Psoas muscle (tissue), 7 donors: ENCODE measurements at regions not wholly inside any gene's neighbourhood (a gene's known extent, or its start where the extent isn't known, plus 50 kb on each side); places are given as distances from the start of the nearest gene placed in this dataset.

Source experiments
- ATAC-seq, 4 donors: fragments of 200-7000 bp; cut with Tn5 transposase; one replicate each; pipeline ENCODE4 v1.9.1; 2020; ENCODE audit warnings: moderate library complexity in 3 of 4, mild to moderate bottlenecking in 2 of 4
- DNase-seq, 2 donors: peaks; one replicate each; pipeline ENCODE4 v3.0.0-alpha.2; 2020
- H3K27ac ChIP-seq: fragments of 200-600 bp; one replicate; pipeline ENCODE4 v1.8.0; 2022
- H3K27me3 ChIP-seq, 3 donors: fragments of 200-600 bp in 1 of 3; one replicate each; pipeline versions ENCODE4 v1.6.1 to v1.8.0; 2013 to 2022; ENCODE audit warnings: low read length in 2 of 3, mild to moderate bottlenecking in 2 of 3, moderate library complexity in 1 of 3; ENCODE audit not compliant: insufficient read depth in 3 of 3
- H3K36me3 ChIP-seq, 2 donors: fragments of 200-600 bp in 1 of 2; one replicate each; pipeline versions ENCODE4 v1.6.1 to v1.8.0; 2013 to 2022; ENCODE audit warnings: low read depth in 1 of 2, mild to moderate bottlenecking in 1 of 2, moderate library complexity in 1 of 2; ENCODE audit not compliant: insufficient read depth in 1 of 2
- H3K4me1 ChIP-seq: fragments of 200-600 bp; one replicate; pipeline ENCODE4 v1.8.0; 2022
- H3K4me3 ChIP-seq: fragments of 200-600 bp; one replicate; pipeline ENCODE4 v1.8.0; 2022; ENCODE audit warnings: mild to moderate bottlenecking
- H3K9me3 ChIP-seq: fragments of 200-600 bp; one replicate; pipeline ENCODE4 v1.8.0; 2022
- CTCF ChIP-seq: fragments of 200-600 bp; IDR thresholded peaks from one replicate; pipeline ENCODE4 v1.8.0; 2022; ENCODE audit warnings: antibody characterized with exemption
- WGBS, 3 donors: extraction: QIAGEN DNeasy Blood & Tissue Kit; methylation state at CpG; one replicate each; pipeline versions ENCODE4 v1.1.6 to v1.1.7; 2013; 5-methylcytosine and 5-hydroxymethylcytosine counted together
- intact Hi-C, 2 donors: fragments of 100-400 bp; cut with DNase I; formaldehyde crosslinking; loops; one replicate each; pipeline versions ENCODE4 v1.11.0 to v1.14.2; 2022
- donor health status: healthy with polysubstance abuse.
- donor health status: DM: no; HTN: no; CAD: no; lungs with moderate emphysema.
- donor health status: Bipolar disorder and iron deficiency.
- donor health status: healthy.
- donor health status: DM: yes; HTN: yes; CAD: no.
- donor health status: DM: no; HTN: no; CAD: no.
- donor health status: DM: yes; HTN: yes; CAD: no.

GRCh38 chr9:7369384-7369821 is 430.2 kb downstream of the DMAC1 start:
- no peak for TF ChIP-seq CTCF
- Histone ChIP-seq H3K4me1 (peaks cover 29% of the 10 kb centered on the region), H3K9me3 (no peaks in the 10 kb centered on the region), H3K27ac (no peak overlapping the region), H3K27me3 (no peaks in the 10 kb centered on the region), H3K4me3 (no peak overlapping the region), H3K36me3 (no peaks in the 10 kb centered on the region)
- intact Hi-C loops, result loop anchor here in 1 of 2 donors (10.0 kb wide), 1 partner anchor 295 kb away; no protein-coding TSS in a partner anchor
- 56 to 90% (median 70%) methylated on average over 2 of the region's 2 CpGs for WGBS, 3 donors
- peak in 1 of 4 donors; percentile 71 for ATAC-seq
- no peak for DNase-seq

- WGBS, 3 donors, result 21 to 29% (median 21%) methylated on average over 6 of the region's 6 CpGs
These were observed 430.9 kb downstream of the DMAC1 start for GRCh38 chr9:7368410-7369292.

GRCh38 chr9:7367726-7368125 is 431.9 kb downstream of the DMAC1 start:
- WGBS, 3 donors, result 57 to 64% (median 58%) methylated on average over 1 of the region's 1 CpG
- no peak overlapping the region for H3K27ac ChIP-seq

More at GRCh38 chr9:7368410-7369292, 430.9 kb downstream of the DMAC1 start:
- DNase-seq (no peak), ATAC-seq (no peak)
- Histone ChIP-seq H3K27ac (no peak overlapping the region), H3K4me3 (no peak overlapping the region), H3K4me1 (peaks cover 29% of the 10 kb centered on the region), H3K36me3 (no peaks in the 10 kb centered on the region), H3K27me3 (no peaks in the 10 kb centered on the region), H3K9me3 (no peaks in the 10 kb centered on the region)
- no peak for TF ChIP-seq CTCF
- intact Hi-C loops, result loop anchor here in 1 of 2 donors (10.0 kb wide), 1 partner anchor 294 kb away; no protein-coding TSS in a partner anchor

GRCh38 chr9:7366121-7366520 is 433.5 kb downstream of the DMAC1 start:
- Histone ChIP-seq H3K9me3 (no peaks in the 10 kb centered on the region), H3K4me1 (peaks cover 25% of the 10 kb centered on the region), H3K27ac (no peak overlapping the region), H3K27me3 (no peaks in the 10 kb centered on the region), H3K4me3 (no peak overlapping the region), H3K36me3 (no peaks in the 10 kb centered on the region)
- no peak for DNase-seq
- peak in 1 of 4 donors; percentile 50 for ATAC-seq
- TF ChIP-seq CTCF, result no peak
- intact Hi-C loops, result loop anchor here in 1 of 2 donors (10.0 kb wide), 1 partner anchor 291 kb away; no protein-coding TSS in a partner anchor
- 0 to 37% (median 14%) methylated on average over 1 of the region's 1 CpG for WGBS, 3 donors

More at GRCh38 chr9:7367726-7368125, 431.9 kb downstream of the DMAC1 start:
- peaks cover 29% of the 10 kb centered on the region for H3K4me1 ChIP-seq
- no peak for TF ChIP-seq CTCF
- H3K36me3 ChIP-seq, result no peaks in the 10 kb centered on the region
- H3K27me3 ChIP-seq, result no peaks in the 10 kb centered on the region
- intact Hi-C loops, result loop anchor here in 1 of 2 donors (10.0 kb wide), 1 partner anchor 293 kb away; no protein-coding TSS in a partner anchor
- ATAC-seq (no peak), DNase-seq (no peak)
- no peaks in the 10 kb centered on the region for H3K9me3 ChIP-seq
- no peak overlapping the region for H3K4me3 ChIP-seq
